ENCODE measurements at regions not wholly inside any gene's neighbourhood (a gene's known extent, or its start where the extent isn't known, plus 50 kb on each side); places are given as distances from the start of the nearest gene placed in this dataset.
"Not testable (repeated sequence)": the region's sequence is repeated elsewhere in the genome, so short reads cannot be mapped to it uniquely, and the experiment has no call there.

- TF ChIP-seq JUND (IDR thresholded peaks at IDR 0.05; ENCODE audit: low read depth): no peak
- DNase-seq (ENCODE audit: low read depth in 1 of 2, low spot score in 1 of 2): no peak
- in situ Hi-C loops (cut with HindIII; ENCODE audit: low pct_unique_long_range_greater_than_20kb, low sequenced_read_pairs): no loop called here
Observed at GRCh38 chr6:56786256-56786655, 143.6 kb upstream of the DST start.

DNA sequence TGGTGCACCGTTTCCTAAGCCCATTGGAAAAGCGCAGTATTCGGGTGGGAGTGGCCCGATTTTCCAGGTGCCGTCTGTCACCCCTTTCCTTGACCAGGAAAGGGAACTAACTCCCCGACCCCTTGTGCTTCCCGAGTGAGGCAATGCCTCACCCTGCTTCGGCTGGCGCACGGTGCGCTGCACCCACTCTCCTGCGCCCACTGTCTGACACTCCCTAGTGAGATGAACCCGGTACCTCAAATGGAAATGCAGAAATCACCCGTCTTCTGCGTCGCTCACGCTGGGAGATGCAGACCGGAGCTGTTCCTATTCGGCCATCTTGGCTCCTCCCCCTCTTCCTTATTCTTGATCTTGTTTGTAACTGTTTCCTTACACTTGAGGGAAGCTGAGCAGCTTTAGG lies 142.8 kb upstream of the DST start:
- in situ Hi-C loops (cut with HindIII; ENCODE audit: low pct_unique_long_range_greater_than_20kb, low sequenced_read_pairs); DNase-seq (ENCODE audit: low read depth in 1 of 2, low spot score in 1 of 2): not testable (repeated sequence)

- DNase-seq (ENCODE audit: low read depth in 1 of 2, low spot score in 1 of 2); in situ Hi-C loops (cut with HindIII; ENCODE audit: low pct_unique_long_range_greater_than_20kb, low sequenced_read_pairs): not testable (repeated sequence)
Observed at GRCh38 chr6:56780109-56780508, 137.4 kb upstream of the DST start.

GRCh38 chr6:56778503-56778902 lies 135.8 kb upstream of the DST start:
- DNase-seq (ENCODE audit: low read depth in 1 of 2, low spot score in 1 of 2); in situ Hi-C loops (cut with HindIII; ENCODE audit: low pct_unique_long_range_greater_than_20kb, low sequenced_read_pairs): not testable (repeated sequence)

- in situ Hi-C loops (cut with HindIII; ENCODE audit: low pct_unique_long_range_greater_than_20kb, low sequenced_read_pairs): no loop called here
- no peak for DNase-seq (ENCODE audit: low read depth in 1 of 2, low spot score in 1 of 2)
- no peak for TF ChIP-seq JUND (IDR thresholded peaks at IDR 0.05; ENCODE audit: low read depth)
Observed at GRCh38 chr6:56775498-56776166, 132.9 kb upstream of the DST start.

GRCh38 chr6:56772737-56773184 lies 130.1 kb upstream of the DST start:
- no peak for TF ChIP-seq JUND (IDR thresholded peaks at IDR 0.05; ENCODE audit: low read depth)
- in situ Hi-C loops (cut with HindIII; ENCODE audit: low pct_unique_long_range_greater_than_20kb, low sequenced_read_pairs): no loop called here
- DNase-seq (ENCODE audit: low read depth in 1 of 2, low spot score in 1 of 2): peak; percentile 14 to 51

GRCh38 chr6:56771929-56772607 lies 129.4 kb upstream of the DST start:
- no peak for TF ChIP-seq JUND (IDR thresholded peaks at IDR 0.05; ENCODE audit: low read depth)
- in situ Hi-C loops (cut with HindIII; ENCODE audit: low pct_unique_long_range_greater_than_20kb, low sequenced_read_pairs): no loop called here
- DNase-seq (ENCODE audit: low read depth in 1 of 2, low spot score in 1 of 2): no peak

DNA sequence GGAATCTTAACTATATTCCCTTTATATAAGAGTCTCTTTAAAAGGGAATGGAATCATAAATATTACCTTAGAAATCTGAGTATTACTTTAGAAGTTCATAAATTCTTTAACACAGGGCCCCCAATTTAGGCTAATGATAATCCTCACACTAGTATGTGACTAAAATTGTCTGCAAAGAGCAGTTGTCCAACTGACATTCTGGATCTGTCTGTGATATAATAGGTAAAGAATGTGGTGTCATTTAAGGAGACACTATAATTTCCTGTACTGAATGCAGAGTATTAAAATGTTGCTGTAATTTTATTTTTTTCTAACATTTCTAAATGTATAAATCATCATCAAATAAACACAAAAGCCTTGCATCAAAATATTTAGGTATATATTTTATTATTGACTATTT lies 128.5 kb upstream of the DST start:
- no peak for TF ChIP-seq JUND (IDR thresholded peaks at IDR 0.05; ENCODE audit: low read depth)
- DNase-seq (ENCODE audit: low read depth in 1 of 2, low spot score in 1 of 2): no peak
- in situ Hi-C loops (cut with HindIII; ENCODE audit: low pct_unique_long_range_greater_than_20kb, low sequenced_read_pairs): no loop called here

DNA sequence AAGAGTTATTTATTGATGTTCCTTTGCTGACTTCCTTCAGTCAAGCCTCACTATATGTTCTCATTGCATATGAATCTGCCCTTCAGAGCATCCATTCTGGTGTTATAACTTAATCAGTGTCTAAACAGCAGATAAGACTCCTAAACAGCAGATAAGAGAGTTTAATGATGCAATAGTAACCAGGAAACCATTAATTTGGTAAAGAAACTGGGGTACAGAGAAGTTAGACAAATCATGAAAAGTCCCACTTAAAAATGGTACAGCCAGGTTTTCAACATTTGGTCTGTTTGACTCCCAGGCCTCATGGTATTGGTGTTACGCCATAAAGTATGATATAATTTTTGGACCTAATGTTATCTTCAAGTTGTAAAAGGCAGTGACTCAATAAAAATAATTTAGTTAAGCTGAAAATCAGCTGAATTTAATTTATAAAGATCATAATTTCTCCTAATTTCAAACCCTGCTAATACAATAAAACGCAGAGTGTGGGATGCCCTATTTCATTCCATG lies 127.4 kb upstream of the DST start:
- no peak for DNase-seq (ENCODE audit: low read depth in 1 of 2, low spot score in 1 of 2)
- no peak for TF ChIP-seq JUND (IDR thresholded peaks at IDR 0.05; ENCODE audit: low read depth)
- in situ Hi-C loops (cut with HindIII; ENCODE audit: low pct_unique_long_range_greater_than_20kb, low sequenced_read_pairs): no loop called here

DNA sequence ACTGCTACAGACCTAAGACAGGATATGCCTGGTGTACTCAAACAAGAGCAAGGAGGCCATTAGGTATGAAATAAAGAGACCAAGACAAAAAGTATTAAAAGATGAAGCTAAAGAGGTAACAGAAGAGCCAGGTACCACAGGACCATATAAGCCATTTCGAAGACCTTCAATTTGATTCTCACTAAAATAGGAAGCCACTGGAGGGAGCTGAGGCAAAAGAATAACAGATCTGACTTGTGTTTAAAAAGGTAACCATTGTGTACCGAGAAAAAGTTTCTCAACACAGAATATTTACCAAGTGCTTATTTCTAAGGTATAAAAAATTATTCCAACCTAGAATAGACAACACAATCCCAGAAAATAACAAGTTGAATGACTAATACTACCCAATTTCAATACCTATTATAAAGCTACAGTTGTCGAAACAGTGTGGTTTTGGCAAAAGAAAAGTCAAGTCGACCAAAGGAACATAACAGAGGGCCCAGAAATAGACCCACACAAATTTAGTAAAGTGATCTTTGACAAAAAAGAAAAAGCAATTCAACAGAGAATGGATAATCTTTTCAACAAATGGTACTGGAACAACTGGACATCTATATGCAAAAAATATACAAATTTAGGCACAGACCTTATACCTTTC lies 125.3 kb upstream of the DST start:
- in situ Hi-C loops (cut with HindIII; ENCODE audit: low pct_unique_long_range_greater_than_20kb, low sequenced_read_pairs): no loop called here
- no peak for TF ChIP-seq JUND (IDR thresholded peaks at IDR 0.05; ENCODE audit: low read depth)
- DNase-seq (ENCODE audit: low read depth in 1 of 2, low spot score in 1 of 2): peak in 1 of 2 experiments; percentile 63

GRCh38 chr6:56767435-56767834 lies 124.7 kb upstream of the DST start:
- DNase-seq (ENCODE audit: low read depth in 1 of 2, low spot score in 1 of 2): no peak
- in situ Hi-C loops (cut with HindIII; ENCODE audit: low pct_unique_long_range_greater_than_20kb, low sequenced_read_pairs): no loop called here
- no peak for TF ChIP-seq JUND (IDR thresholded peaks at IDR 0.05; ENCODE audit: low read depth)

DNA sequence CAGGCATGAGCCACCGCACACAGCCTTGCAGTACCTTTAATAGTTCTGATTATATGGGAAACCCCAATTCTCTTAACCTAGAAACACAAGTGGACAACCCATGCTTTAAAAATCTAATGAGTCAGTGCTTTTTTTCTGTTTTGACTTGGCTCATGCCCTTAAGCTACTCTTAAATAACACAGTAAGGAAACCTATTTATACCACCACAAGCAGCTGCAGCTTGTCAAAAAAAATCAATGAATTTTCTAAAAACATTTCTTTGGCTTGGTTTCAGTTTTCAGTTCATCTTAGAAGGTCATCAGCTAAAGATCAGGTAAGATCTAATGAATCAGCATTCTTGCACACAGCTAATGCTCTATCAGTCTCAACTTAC lies 124.1 kb upstream of the DST start:
- TF ChIP-seq JUND (IDR thresholded peaks at IDR 0.05; ENCODE audit: low read depth): no peak
- DNase-seq (ENCODE audit: low read depth in 1 of 2, low spot score in 1 of 2): no peak
- in situ Hi-C loops (cut with HindIII; ENCODE audit: low pct_unique_long_range_greater_than_20kb, low sequenced_read_pairs): no loop called here

- no peak for TF ChIP-seq JUND (IDR thresholded peaks at IDR 0.05; ENCODE audit: low read depth)
- DNase-seq (ENCODE audit: low read depth in 1 of 2, low spot score in 1 of 2): no peak
- in situ Hi-C loops (cut with HindIII; ENCODE audit: low pct_unique_long_range_greater_than_20kb, low sequenced_read_pairs): no loop called here
Observed at GRCh38 chr6:56766139-56766805, 123.6 kb upstream of the DST start.

All from T47D (cell line).